ENCODE measurements at regions not wholly inside any gene's neighbourhood (a gene's known extent, or its start where the extent isn't known, plus 50 kb on each side); places are given as distances from the start of the nearest gene placed in this dataset.

DNA sequence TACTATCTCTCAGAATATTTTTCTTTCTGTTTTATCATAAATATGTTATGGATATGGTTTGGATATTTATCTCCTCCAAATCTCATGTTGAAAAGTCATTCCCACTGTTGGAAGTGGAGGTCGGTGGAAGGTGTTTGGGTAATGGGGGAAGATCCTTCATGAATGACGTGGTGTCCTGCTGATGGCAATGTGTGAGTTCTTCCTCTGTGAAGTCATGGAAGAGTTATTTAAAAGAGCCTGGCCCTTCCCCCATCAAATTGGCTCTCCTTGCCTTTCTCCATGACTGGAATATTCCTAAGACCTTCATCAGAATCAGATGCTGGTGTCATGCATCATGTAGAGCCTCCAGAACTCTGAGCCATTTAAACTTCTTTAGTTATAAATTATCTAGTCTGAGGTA is 1291.6 kb downstream of the FSCB start:
- TF ChIP-seq, protein P1, sequence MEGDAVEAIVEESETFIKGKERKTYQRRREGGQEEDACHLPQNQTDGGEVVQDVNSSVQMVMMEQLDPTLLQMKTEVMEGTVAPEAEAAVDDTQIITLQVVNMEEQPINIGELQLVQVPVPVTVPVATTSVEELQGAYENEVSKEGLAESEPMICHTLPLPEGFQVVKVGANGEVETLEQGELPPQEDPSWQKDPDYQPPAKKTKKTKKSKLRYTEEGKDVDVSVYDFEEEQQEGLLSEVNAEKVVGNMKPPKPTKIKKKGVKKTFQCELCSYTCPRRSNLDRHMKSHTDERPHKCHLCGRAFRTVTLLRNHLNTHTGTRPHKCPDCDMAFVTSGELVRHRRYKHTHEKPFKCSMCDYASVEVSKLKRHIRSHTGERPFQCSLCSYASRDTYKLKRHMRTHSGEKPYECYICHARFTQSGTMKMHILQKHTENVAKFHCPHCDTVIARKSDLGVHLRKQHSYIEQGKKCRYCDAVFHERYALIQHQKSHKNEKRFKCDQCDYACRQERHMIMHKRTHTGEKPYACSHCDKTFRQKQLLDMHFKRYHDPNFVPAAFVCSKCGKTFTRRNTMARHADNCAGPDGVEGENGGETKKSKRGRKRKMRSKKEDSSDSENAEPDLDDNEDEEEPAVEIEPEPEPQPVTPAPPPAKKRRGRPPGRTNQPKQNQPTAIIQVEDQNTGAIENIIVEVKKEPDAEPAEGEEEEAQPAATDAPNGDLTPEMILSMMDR (conservative IDR thresholded peaks at IDR 0.05), result no peak
- H3K27me3 Mint-ChIP-seq (ENCODE audit: low read depth), result no peaks in the 10 kb centered on the region
- peaks cover 7% of the 10 kb centered on the region for H3K9me3 Mint-ChIP-seq
- DNase-seq (ENCODE audit: low read depth, low spot score), result no peak
- H3K4me3 Mint-ChIP-seq, result no peak overlapping the region
- no peaks in the 10 kb centered on the region for H3K36me3 Mint-ChIP-seq (ENCODE audit: low read depth)
- no peaks in the 10 kb centered on the region for H3K4me1 Mint-ChIP-seq
- no peak overlapping the region for H3K27ac Mint-ChIP-seq (ENCODE audit: unreplicated experiment)

DNA sequence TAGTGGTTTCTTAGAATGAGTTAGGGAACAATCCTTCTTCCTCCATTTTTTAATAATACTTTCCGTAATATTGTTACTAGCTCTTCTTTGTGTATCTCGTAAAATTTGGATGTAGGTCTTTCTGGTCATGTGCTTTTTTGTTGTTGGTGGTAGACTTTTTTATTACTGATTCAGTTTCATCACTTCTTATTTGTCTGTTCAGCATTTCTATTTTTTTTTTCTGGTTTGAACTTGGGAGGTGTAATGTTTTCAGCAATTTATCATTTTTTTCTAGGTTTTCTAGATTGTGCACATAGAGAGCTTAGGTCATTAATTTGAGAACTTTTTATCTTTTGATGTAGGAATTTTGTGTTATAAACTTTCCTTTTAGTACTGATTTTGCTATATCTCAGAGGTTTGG is 1299.9 kb downstream of the FSCB start:
- H3K36me3 Mint-ChIP-seq (ENCODE audit: low read depth), result no peaks in the 10 kb centered on the region
- no peaks in the 10 kb centered on the region for H3K27me3 Mint-ChIP-seq (ENCODE audit: low read depth)
- TF ChIP-seq, protein P1 (conservative IDR thresholded peaks at IDR 0.05), result no peak
- no peak for DNase-seq (ENCODE audit: low read depth, low spot score)
- H3K9me3 Mint-ChIP-seq, result peaks cover 2% of the 10 kb centered on the region
- no peak overlapping the region for H3K27ac Mint-ChIP-seq (ENCODE audit: unreplicated experiment)
- H3K4me3 Mint-ChIP-seq, result no peak overlapping the region
- H3K4me1 Mint-ChIP-seq, result no peaks in the 10 kb centered on the region

DNA sequence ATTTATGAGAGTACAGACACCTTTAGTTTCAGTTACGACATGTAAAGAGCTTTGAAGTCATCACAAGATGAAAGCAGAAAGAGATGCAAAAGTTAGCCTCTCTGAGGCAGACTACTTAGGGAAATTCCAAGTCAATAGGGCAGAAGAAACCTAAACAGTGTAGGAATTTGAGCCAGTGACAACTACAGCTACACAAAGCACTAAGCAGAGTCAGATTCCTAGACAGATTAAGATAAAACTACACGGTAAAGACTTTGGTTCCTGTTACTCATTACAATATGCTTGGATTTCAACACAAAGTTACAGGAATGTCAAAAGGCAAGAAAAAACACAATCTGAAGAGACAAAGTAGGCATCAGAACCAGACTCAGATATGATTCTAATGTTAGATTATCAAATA is 1302.3 kb downstream of the FSCB start:
- Mint-ChIP-seq H3K27me3 (ENCODE audit: low read depth) (no peaks in the 10 kb centered on the region), H3K4me3 (no peak overlapping the region), H3K27ac (ENCODE audit: unreplicated experiment) (no peak overlapping the region), H3K4me1 (no peaks in the 10 kb centered on the region), H3K36me3 (ENCODE audit: low read depth) (no peaks in the 10 kb centered on the region), H3K9me3 (peaks cover 2% of the 10 kb centered on the region)
- no peak for DNase-seq (ENCODE audit: low read depth, low spot score)
- TF ChIP-seq, protein P1 (conservative IDR thresholded peaks at IDR 0.05), result no peak

DNA sequence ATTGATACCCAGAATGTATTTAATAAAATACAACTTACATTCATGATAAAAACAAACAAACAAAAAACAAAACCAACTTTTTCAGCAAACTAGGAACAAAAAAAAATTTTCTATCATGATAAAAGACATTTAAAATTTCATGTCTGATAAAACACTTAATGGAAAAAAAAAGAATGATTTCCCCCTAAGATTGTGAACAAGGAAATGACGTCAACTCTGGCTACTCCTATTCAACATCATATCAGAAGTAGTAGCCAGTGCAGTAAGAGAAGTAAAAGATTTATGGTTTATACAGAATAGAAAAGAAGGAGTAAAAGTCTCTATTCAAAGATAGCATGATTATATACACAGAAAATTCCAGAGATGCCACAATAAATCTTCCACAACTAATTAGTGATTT is 1306.6 kb downstream of the FSCB start:
- Mint-ChIP-seq H3K27me3 (ENCODE audit: low read depth) (no peaks in the 10 kb centered on the region), H3K36me3 (ENCODE audit: low read depth) (no peaks in the 10 kb centered on the region), H3K27ac (ENCODE audit: unreplicated experiment) (no peak overlapping the region), H3K4me3 (no peak overlapping the region), H3K4me1 (no peaks in the 10 kb centered on the region), H3K9me3 (no peaks in the 10 kb centered on the region)
- DNase-seq (ENCODE audit: low read depth, low spot score), result no peak
- TF ChIP-seq, protein P1 (conservative IDR thresholded peaks at IDR 0.05), result no peak

DNA sequence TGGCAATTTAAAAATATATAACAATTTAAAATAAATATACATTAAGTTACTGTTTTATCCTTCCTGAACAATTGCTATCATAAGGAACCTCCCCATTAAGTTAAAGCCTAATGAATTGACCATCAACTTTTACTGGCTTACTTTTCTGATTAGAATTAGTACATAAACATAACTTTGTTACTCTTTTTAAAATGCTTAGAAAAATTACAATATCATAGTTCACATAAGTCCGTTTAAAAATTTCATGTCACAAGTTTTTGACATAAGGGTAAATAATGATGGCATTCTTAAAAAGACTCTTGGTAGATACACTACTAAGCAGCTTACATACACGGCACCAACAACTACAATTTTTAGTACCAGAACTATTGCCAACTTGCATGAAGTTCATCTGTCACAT is 1308.6 kb downstream of the FSCB start:
- no peak overlapping the region for H3K27ac Mint-ChIP-seq (ENCODE audit: unreplicated experiment)
- DNase-seq (ENCODE audit: low read depth, low spot score), result no peak
- H3K4me3 Mint-ChIP-seq, result no peak overlapping the region
- no peaks in the 10 kb centered on the region for H3K36me3 Mint-ChIP-seq (ENCODE audit: low read depth)
- no peaks in the 10 kb centered on the region for H3K27me3 Mint-ChIP-seq (ENCODE audit: low read depth)
- TF ChIP-seq, protein P1 (conservative IDR thresholded peaks at IDR 0.05), result no peak
- H3K4me1 Mint-ChIP-seq, result no peaks in the 10 kb centered on the region
- no peaks in the 10 kb centered on the region for H3K9me3 Mint-ChIP-seq

DNA sequence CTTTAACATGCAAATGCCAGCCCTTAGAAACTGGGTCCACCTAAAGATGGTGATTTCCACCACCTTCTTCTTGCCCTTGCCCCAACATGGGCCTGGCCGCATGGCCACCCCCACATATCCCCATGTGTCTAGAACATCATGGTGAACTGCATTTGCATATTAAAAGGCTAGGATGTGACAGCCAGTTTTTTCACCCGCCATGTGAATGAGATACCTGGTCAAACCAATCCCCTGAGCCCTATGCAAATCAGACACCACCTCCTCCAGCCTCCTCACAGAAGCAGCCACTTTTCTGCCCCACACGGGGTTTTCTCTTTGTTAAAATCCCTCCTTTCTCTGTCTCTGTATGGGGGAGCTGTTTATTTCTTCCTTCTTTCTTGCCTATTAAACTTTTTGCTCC is 1322.5 kb downstream of the FSCB start:
- no peaks in the 10 kb centered on the region for H3K9me3 Mint-ChIP-seq
- no peaks in the 10 kb centered on the region for H3K4me1 Mint-ChIP-seq
- no peaks in the 10 kb centered on the region for H3K27me3 Mint-ChIP-seq (ENCODE audit: low read depth)
- DNase-seq (ENCODE audit: low read depth, low spot score), result no peak
- no peaks in the 10 kb centered on the region for H3K36me3 Mint-ChIP-seq (ENCODE audit: low read depth)
- H3K4me3 Mint-ChIP-seq, result no peak overlapping the region
- TF ChIP-seq, protein P1 (conservative IDR thresholded peaks at IDR 0.05), result no peak
- no peak overlapping the region for H3K27ac Mint-ChIP-seq (ENCODE audit: unreplicated experiment)

Measured in neural crest cell (in vitro differentiated cells).